Liver (tissue), 3 donors: ENCODE measurements at regions not wholly inside any gene's neighbourhood (a gene's known extent, or its start where the extent isn't known, plus 50 kb on each side); places are given as distances from the start of the nearest gene placed in this dataset.

ENCODE experiments used
- CTCF ChIP-seq: fragments of 150-350 bp; IDR thresholded peaks from 2 replicates; pipeline ENCODE4 v1.5.1; 2017; ENCODE audit warnings: improper control_type of control experiment, low read depth, low read length; ENCODE audit not compliant: missing input control
- RAD21 ChIP-seq, 2 donors: IDR thresholded peaks; 2 replicates each; pipeline ENCODE4 v1.6.1; 2016; ENCODE audit warnings: antibody characterized with exemption in 2 of 2, mild to moderate bottlenecking in 2 of 2
- donor health status: healthy.
- donor health status: healthy.

DNA sequence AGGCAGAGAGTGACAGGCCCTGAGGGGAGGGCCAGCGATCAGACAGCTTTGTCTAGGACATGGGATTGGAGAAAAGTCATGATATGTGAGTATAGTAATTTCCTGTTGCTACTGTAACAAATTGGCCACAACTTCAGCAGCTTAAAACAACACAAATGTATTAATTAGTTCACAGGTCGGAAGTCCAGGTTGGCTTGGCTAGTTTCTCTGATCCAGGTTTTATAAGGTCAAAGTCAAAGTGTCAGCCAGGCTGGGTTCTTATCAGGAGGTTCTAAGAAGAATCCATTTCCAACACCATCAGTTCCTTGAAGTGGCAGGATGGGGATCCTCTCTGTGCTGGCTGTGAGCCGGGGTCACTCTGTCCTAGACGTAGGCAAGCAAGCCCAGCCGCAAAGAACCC, 76.2 kb upstream of the SEC14L1 start:
- TF ChIP-seq RAD21 (IDR thresholded peaks at IDR 0.05) (no peak), CTCF (no peak)
